Body of pancreas (tissue), 4 donors: ENCODE measurements at regions not wholly inside any gene's neighbourhood (a gene's known extent, or its start where the extent isn't known, plus 50 kb on each side); places are given as distances from the start of the nearest gene placed in this dataset.
"Not testable (repeated sequence)": the region's sequence is repeated elsewhere in the genome, so short reads cannot be mapped to it uniquely, and the experiment has no call there.

ENCODE experiments used
- ATAC-seq: fragments of 150-250 bp; one replicate; pipeline ENCODE4 v1.9.1; 2016
- DNase-seq, 4 donors: peaks; one replicate each; pipeline ENCODE4 v3.0.0-alpha.2; 2019
- H3K27ac ChIP-seq, 4 donors: fragments of 200-600 bp; sonication (generic); 1 replicate in 3 of 4; 2 replicates in 1 of 4; pipeline versions ENCODE4 v1.5.1 to v1.6.1; 2016 to 2019; ENCODE audit warnings: mild to moderate bottlenecking in 1 of 4, mixed read lengths in 1 of 4, moderate library complexity in 1 of 4
- H3K27me3 ChIP-seq, 2 donors: fragments of 200-600 bp; sonication (generic); one replicate each; pipeline ENCODE4 v1.6.0; 2016; ENCODE audit warnings: mild to moderate bottlenecking in 1 of 2
- H3K36me3 ChIP-seq, 2 donors: fragments of 200-600 bp; sonication (generic); replicated peaks in 1 of 2; 2 replicates each; pipeline ENCODE4 v1.5.1; 2016; ENCODE audit warnings: low read depth in 2 of 2; ENCODE audit not compliant: insufficient read depth in 1 of 2
- H3K4me1 ChIP-seq: fragments of 200-600 bp; sonication (generic); one replicate; pipeline ENCODE4 v1.6.0; 2016
- H3K4me3 ChIP-seq, 2 donors: fragments of 200-600 bp; sonication (generic); 1 replicate in 1 of 2; 2 replicates in 1 of 2; pipeline ENCODE4 v1.5.1; 2016 to 2019
- H3K9me3 ChIP-seq, 3 donors: fragments of 200-600 bp; sonication (generic); 1 replicate in 2 of 3; 2 replicates in 1 of 3; pipeline ENCODE4 v1.5.1; 2016
- CTCF ChIP-seq, 7 experiments: fragments of 450-650 bp in 4 of 7; fragments of 200-600 bp in 3 of 7; sonication (generic) in 3 of 7; IDR thresholded peaks; one replicate each; pipeline ENCODE4 v1.5.1; 2016 to 2019; ENCODE audit warnings: antibody characterized with exemption in 7 of 7
- POLR2A ChIP-seq, 3 donors: fragments of 450-650 bp; IDR thresholded peaks; one replicate each; pipeline ENCODE4 v1.6.1; 2016; ENCODE audit warnings: antibody characterized with exemption in 3 of 3, mild to moderate bottlenecking in 2 of 3
- WGBS, 2 donors: methylation state at CpG; one replicate each; pipeline ENCODE4 v1.1.5; 2017; 5-methylcytosine and 5-hydroxymethylcytosine counted together
- intact Hi-C: fragments of 100-400 bp; cut with DNase I; formaldehyde crosslinking; loops from one replicate; pipeline ENCODE4 v1.15.1; 2023

GRCh38 chr18:76615065-76615733 lies 120.2 kb upstream of the ZNF516 start:
- TF ChIP-seq CTCF (IDR thresholded peaks at IDR 0.05) (no peak), POLR2A (IDR thresholded peaks at IDR 0.05) (no peak)

GRCh38 chr18:76613755-76614120 lies 118.7 kb upstream of the ZNF516 start:
- DNase-seq, result no peak
- ATAC-seq, result no peak
- no peak overlapping the region for H3K4me3 ChIP-seq
- 91% methylated on average over 25 of the region's 25 CpGs for WGBS, 2 donors
- H3K4me1 ChIP-seq, result peaks cover 1% of the 10 kb centered on the region
- TF ChIP-seq CTCF (IDR thresholded peaks at IDR 0.05), result no peak
- TF ChIP-seq POLR2A (IDR thresholded peaks at IDR 0.05), result no peak
- H3K9me3 ChIP-seq, result no peaks in the 10 kb centered on the region
- H3K27me3 ChIP-seq, result no peaks in the 10 kb centered on the region
- intact Hi-C loops, result no loop called here
- no peak overlapping the region for H3K27ac ChIP-seq
- no peaks in the 10 kb centered on the region for H3K36me3 ChIP-seq

More at GRCh38 chr18:76615065-76615733, 120.2 kb upstream of the ZNF516 start:
- Histone ChIP-seq H3K9me3 (no peaks in the 10 kb centered on the region), H3K4me1 (peaks cover 13% of the 10 kb centered on the region), H3K27ac (no peak overlapping the region), H3K4me3 (no peak overlapping the region), H3K36me3 (no peaks in the 10 kb centered on the region), H3K27me3 (no peaks in the 10 kb centered on the region)
- ATAC-seq (no peak), DNase-seq (no peak)
- WGBS, 2 donors, result 80 to 82% methylated on average over 17 of the region's 17 CpGs
- intact Hi-C loops, result no loop called here

- ATAC-seq, result no peak
- WGBS, 2 donors, result 79 to 85% methylated on average over 16 of the region's 16 CpGs
- TF ChIP-seq CTCF (IDR thresholded peaks at IDR 0.05), result no peak
- TF ChIP-seq POLR2A (IDR thresholded peaks at IDR 0.05), result no peak
- DNase-seq, result no peak
- H3K9me3 ChIP-seq, result no peaks in the 10 kb centered on the region
- intact Hi-C loops, result no loop called here
- H3K27ac ChIP-seq, result no peak overlapping the region
- H3K36me3 ChIP-seq, result no peaks in the 10 kb centered on the region
- no peaks in the 10 kb centered on the region for H3K27me3 ChIP-seq
- no peak overlapping the region for H3K4me3 ChIP-seq
- no peaks in the 10 kb centered on the region for H3K4me1 ChIP-seq
These were observed 118.2 kb upstream of the ZNF516 start for GRCh38 chr18:76613053-76613754.

- not testable (repeated sequence) for H3K27me3 ChIP-seq, H3K9me3 ChIP-seq, H3K4me3 ChIP-seq, DNase-seq, H3K4me1 ChIP-seq, ATAC-seq, H3K36me3 ChIP-seq, H3K27ac ChIP-seq
- intact Hi-C loops, result loop anchor here (2.0 kb wide), 1 partner anchor 13 kb away; no protein-coding TSS in a partner anchor
- 75 to 87% methylated on average over 12 to 26 of the region's 26 CpGs for WGBS, 2 donors
These were observed 116.7 kb upstream of the ZNF516 start for GRCh38 chr18:76611750-76612045.

GRCh38 chr18:76610933-76611749 lies 116.1 kb upstream of the ZNF516 start:
- DNase-seq (no peak), ATAC-seq (no peak)
- 58 to 63% methylated on average over 30 to 32 of the region's 32 CpGs for WGBS, 2 donors
- H3K27me3 ChIP-seq, result no peaks in the 10 kb centered on the region
- H3K36me3 ChIP-seq, result no peaks in the 10 kb centered on the region
- intact Hi-C loops, result loop anchor here (2.0 kb wide), 1 partner anchor 14 kb away; no protein-coding TSS in a partner anchor
- H3K4me1 ChIP-seq, result no peaks in the 10 kb centered on the region
- H3K4me3 ChIP-seq, result no peak overlapping the region
- no peaks in the 10 kb centered on the region for H3K9me3 ChIP-seq
- no peak overlapping the region for H3K27ac ChIP-seq
- TF ChIP-seq POLR2A (IDR thresholded peaks at IDR 0.05) (no peak), CTCF (IDR thresholded peaks at IDR 0.05) (no peak)
